Left lobe of liver (tissue), 2 donors: ENCODE measurements at regions not wholly inside any gene's neighbourhood (a gene's known extent, or its start where the extent isn't known, plus 50 kb on each side); places are given as distances from the start of the nearest gene placed in this dataset.
A peak's percentile ranks its signal among the peaks of the same experiment; 100 is the strongest.
"Not testable (repeated sequence)": the region's sequence is repeated elsewhere in the genome, so short reads cannot be mapped to it uniquely, and the experiment has no call there.

Experiments used
- ATAC-seq: fragments of 200-7000 bp; cut with Tn5 transposase; one replicate; pipeline ENCODE4 v1.9.1; 2020; ENCODE audit warnings: mild to moderate bottlenecking, moderate library complexity
- DNase-seq: peaks from one replicate; pipeline ENCODE4 v3.0.0-alpha.2; 2020; ENCODE audit warnings: low spot score
- donor health status: DM: no; HTN: no; CAD: no; lungs with moderate emphysema.
- donor health status: DM: no; HTN: yes; CAD: no.

- DNase-seq (no peak), ATAC-seq (no peak)
Observed at GRCh38 chr1:177737456-177737855, 232.4 kb downstream of the SEC16B start.

GRCh38 chr1:177732178-177732577, 237.7 kb downstream of the SEC16B start:
- ATAC-seq: no peak

GRCh38 chr1:177729646-177730045, 240.2 kb downstream of the SEC16B start:
- ATAC-seq (no peak), DNase-seq (no peak)

More at GRCh38 chr1:177732178-177732577, 237.7 kb downstream of the SEC16B start:
- DNase-seq: no peak

- ATAC-seq: no peak
- no peak for DNase-seq
Observed at GRCh38 chr1:177723533-177723932, 246.3 kb downstream of the SEC16B start.

GRCh38 chr1:177710696-177711620, 258.9 kb downstream of the SEC16B start:
- no peak for DNase-seq
- no peak for ATAC-seq

GRCh38 chr1:177708406-177708805, 261.5 kb downstream of the SEC16B start:
- ATAC-seq (no peak), DNase-seq (no peak)

DNA sequence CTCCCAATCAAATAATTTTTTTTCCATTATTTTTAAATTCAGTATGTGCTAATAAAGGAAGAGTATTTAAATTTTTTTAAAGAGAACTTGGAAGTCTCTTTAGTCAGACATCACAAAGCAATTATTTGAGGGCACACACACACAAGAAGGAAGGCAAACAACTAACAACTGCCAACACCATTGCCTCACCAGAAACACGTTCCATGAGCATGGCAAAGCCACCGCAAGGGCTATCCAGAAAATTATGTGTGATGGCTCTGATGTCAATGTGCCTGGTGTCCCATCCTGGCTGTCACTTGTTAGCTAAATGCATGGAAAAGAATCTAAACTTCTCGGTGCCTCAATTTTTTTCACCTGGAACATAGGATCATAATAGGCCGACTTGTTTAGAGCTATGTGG, 262.9 kb downstream of the SEC16B start:
- ATAC-seq: peak; percentile 83

GRCh38 chr1:177705839-177706238, 264.0 kb downstream of the SEC16B start:
- DNase-seq (no peak), ATAC-seq (no peak)

More for the DNA sequence above, 262.9 kb downstream of the SEC16B start:
- DNase-seq: peak; percentile 79

DNA sequence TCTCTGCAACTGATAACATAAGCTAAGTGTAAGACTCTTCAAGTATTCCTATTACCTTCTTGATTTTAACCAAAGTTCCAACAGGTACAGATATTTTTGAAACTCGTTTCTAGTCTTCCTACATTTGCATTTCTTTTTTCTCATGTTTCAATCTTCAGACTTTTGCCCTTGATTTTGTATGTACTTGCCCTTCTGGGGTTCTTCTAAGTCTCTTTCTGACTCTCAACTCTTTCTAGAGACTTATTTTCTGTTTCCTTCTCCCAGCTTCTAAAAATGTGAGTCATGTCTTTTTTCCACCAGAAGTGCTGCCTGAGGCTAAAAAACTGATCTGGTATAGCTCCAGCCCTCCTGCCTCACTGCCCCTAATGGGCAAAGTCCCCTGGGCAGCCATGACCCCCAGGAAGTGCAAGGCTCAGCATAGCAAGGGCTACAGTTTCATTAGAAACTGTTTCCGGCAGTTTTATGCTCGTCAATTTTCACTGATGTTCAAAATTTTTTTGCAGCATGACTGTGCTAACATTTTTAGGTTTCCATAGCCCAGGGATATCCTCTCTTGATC, 265.9 kb downstream of the SEC16B start:
- ATAC-seq (no peak), DNase-seq (no peak)

DNA sequence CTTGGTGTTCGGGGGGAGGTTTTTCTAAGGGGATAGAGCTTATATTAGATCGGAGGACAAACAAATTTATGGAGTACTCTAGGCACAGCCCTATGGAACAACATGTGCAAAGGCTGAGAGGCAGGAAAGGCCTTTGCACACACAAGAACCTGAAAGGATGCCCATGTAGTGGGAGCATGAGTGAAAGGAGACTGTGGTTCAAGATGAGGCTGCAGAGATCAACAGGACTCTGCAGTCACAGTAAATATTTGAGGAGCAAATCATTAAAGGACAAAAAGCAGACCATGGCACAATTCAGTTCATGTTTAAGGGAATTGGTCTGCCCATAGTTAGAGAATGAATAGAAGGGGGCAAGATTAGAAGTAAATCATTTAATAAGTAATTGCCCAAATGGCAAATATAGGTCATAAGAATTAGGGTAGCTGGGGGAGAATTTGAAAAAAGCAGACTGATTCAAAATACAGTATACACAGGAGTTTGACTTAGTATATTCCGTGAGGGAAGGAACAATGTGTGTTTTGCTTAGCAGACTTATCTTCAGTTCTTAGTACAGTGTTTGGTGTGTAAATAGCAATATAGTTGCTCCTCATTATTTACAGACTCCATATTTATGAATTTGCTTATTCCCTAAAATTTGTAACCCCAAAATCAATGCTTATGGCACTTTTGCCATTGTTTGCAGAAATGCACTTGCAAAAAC, 268.1 kb downstream of the SEC16B start:
- peak; percentile 90 for ATAC-seq
- DNase-seq: peak; percentile 48

GRCh38 chr1:177700856-177701255, 269.0 kb downstream of the SEC16B start:
- no peak for DNase-seq
- no peak for ATAC-seq

- DNase-seq (no peak), ATAC-seq (no peak)
Observed at GRCh38 chr1:177690996-177691395, 278.9 kb downstream of the SEC16B start.

GRCh38 chr1:177687544-177687943, 282.3 kb downstream of the SEC16B start:
- DNase-seq (no peak), ATAC-seq (no peak)

GRCh38 chr1:177686933-177687332, 282.9 kb downstream of the SEC16B start:
- DNase-seq (no peak), ATAC-seq (no peak)

DNA sequence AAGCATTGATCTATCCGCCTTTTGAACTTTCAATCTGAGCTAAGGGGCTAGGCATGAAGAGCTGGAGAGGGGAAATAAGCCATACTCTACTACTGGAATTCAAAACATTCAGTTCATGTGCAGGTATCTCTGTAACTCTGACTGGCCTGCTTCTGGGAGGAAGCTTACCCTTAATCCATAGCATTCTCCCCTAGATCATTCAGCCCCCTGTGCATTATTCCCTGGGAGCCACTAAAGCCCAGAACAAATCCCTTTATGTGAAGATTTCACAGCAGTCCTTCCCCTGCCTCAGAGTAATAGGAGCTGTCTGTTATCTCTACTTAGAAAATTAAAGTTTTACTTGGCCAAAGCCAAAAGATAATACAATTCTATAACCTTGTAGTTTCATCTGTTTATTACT, 300.7 kb downstream of the SEC16B start:
- no peak for DNase-seq
- ATAC-seq: no peak

GRCh38 chr1:177665935-177666334, 303.9 kb downstream of the SEC16B start:
- no peak for ATAC-seq
- no peak for DNase-seq

DNA sequence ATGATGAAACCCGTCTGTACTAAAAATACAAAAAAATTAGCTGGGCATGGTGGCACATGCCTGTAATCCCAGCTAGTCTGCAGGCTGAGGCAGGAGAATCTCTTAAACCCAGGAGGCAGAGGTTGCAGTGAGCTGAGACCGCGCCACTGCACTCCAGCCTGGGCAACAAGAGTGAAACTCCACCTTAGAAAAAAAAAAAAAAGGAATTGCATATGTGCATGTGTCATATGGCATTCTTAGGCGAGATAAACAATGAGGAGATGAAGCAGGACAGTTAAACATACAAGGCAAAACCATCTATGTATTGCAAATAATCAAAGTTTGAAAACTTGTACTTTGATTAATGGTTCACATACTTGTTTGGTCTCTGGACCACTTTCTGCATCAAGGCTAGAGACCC, 305.1 kb downstream of the SEC16B start:
- not testable (repeated sequence) for ATAC-seq, DNase-seq

- no peak for ATAC-seq
Observed at GRCh38 chr1:177660188-177660587, 309.7 kb downstream of the SEC16B start.

DNA sequence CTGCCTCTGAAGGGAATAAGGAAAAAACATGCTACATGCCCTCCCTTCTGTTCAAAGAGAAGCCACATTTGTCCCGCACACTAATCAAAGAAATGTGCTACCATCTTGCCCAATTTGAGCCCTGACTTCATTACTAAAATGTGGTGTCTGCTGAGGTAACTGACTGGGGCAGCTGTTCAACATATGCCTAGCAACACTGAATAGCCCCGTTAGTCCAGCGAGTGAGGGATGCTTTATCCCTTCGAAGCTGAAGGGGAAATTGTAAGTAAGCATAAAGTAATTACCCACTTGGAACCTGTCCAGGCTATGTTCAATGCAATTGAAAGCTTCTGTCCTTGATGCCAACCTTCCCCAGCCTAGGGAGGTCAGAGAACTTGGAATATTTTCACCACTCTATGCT, 310.6 kb downstream of the SEC16B start:
- DNase-seq: no peak
- ATAC-seq: no peak

More at GRCh38 chr1:177660188-177660587, 309.7 kb downstream of the SEC16B start:
- DNase-seq: no peak

- DNase-seq (no peak), ATAC-seq (peak; percentile 92)
Observed at GRCh38 chr1:177656598-177656997, 313.3 kb downstream of the SEC16B start.

GRCh38 chr1:177650947-177651346, 318.9 kb downstream of the SEC16B start:
- ATAC-seq: peak; percentile 88
- DNase-seq: peak; percentile 82
